GM21526 (cell line): ENCODE measurements at regions not wholly inside any gene's neighbourhood (a gene's known extent, or its start where the extent isn't known, plus 50 kb on each side); places are given as distances from the start of the nearest gene placed in this dataset.

Source experiments
- ATAC-seq: cut with Tn5 transposase; IDR thresholded peaks from one replicate; pipeline ENCODE4 v1.9.1; 2021; ENCODE audit warnings: moderate library complexity; ENCODE audit not compliant: unreplicated experiment, low FRiP score

DNA sequence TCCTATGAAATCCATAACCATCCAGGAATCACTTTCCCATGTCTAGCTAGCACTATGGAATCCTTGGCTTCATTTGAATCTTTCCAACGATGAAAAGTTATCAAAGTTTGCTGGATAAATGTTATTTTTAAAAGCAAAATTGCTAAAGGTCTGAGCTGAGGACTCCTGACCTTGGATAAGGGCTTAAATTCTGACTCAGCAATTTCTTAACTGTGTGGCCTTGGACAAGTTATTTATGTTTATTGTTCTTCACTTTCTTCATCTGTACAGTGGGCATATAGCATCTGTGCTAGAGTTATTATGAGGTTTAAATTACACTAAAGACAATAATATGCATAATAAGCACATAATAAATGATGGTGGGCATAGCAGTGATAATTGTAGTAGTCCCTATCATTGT is 227.5 kb downstream of the KCNS3 start:
- no peak for ATAC-seq

DNA sequence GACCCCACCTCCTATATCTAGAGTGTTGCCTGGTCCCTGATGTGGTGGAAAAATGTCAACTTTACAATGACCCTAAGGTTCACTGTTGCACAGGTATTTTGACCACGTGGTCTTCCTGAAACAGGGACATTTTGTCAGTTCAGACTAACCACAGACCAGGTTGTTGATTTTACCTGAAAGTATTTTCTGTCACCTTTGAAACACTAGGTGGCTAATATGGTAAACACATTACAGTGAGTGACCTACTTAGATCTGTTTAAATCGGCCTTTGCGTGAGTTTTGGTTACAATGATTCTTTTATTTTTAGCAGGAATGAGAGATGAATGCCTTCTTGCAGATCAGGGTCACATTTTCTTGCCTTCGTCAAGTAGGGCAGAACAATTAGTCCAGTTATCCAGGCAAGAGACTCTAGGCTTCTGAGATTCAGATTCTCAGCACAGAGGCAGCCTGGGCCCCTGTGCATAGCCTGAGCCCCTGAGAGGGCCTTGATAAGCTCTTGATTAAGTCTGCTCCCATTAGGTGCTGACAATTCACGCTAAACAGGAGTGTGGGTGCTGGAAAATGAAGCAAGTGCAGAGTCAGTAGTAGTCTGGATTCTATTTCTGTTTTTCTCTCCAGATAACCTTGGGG is 226.2 kb downstream of the KCNS3 start:
- ATAC-seq = no peak

DNA sequence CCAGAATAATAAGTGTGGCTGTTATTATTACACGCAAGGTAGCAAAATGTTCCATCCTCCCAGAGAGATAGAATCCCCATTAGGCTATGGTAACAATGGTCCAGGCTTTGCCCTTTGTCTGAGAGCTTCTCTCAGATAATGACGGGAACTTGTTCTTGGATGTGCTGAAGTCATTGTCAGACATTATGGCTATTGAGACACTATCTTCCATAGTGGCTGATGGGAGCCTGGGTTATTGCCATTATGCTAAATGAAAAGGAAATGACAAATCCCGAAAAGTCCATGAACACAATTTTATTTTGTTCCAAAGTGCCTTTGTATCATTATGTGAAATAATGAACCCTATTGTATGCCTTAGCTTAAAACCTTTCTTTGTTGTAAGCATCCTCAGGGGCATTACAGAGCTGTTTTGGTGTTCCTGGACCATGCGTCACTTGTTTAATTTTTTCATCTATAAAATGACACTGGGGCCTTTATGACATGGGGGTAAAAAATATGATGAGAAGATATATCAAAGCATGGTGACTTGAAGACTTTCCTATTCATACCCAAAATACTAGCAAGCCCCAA is 218.5 kb downstream of the KCNS3 start:
- ATAC-seq = no peak

DNA sequence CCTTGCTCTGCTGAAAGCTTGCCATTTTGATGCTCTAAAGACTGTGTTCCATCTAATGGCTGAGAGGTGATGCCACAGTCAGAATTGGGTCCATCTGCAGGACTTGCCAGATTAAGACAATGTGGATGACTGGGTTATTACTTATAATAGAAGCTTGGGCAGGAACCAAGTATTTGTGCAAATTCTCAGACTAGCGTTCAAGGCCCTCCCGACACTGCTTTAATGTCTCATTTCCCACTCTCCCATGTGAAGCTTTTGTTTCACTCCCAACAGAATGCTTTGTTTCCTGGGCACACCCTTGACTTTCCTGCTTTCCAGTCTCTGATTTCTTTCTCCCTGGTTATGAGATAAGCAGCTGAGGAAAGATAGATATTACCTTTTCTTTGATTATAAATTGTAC is 215.8 kb downstream of the KCNS3 start:
- no peak for ATAC-seq

DNA sequence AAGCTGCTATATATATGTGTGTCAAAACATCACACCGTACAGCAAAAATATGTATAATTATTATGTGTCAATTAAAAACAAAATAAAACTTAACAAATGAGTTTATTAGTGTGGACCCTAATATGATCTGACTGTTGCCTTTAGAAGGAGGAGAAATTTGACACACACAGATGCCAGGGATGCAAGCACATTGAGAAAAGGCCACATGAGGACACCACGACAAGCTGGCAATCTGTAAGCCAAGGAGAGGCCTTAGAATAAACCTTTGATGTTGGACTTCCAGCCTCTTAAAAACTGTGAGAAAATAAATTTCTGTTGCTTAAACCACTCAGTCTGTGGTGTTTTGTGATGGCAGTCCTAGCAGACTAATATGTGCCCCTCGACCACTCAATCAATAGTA is 214.7 kb downstream of the KCNS3 start:
- no peak for ATAC-seq

DNA sequence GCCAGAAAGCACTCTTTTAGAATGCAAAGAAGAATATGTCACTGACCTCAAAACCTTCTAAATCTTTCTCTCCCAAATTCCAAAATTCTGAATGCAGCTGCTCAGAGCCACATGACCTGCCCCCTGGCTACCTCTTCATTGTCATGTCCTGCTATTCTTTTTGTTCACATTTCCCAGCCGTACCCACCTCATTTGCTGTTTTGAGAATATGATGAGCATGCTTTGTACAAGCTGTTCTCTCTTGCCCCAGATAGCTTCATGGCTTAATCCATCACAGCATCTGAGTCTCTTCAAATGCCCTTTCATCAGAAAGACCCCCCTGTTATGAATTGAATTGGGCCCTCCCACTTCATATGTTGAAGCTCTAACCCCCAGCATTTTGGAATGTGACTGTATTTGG is 214.3 kb downstream of the KCNS3 start:
- ATAC-seq = no peak

DNA sequence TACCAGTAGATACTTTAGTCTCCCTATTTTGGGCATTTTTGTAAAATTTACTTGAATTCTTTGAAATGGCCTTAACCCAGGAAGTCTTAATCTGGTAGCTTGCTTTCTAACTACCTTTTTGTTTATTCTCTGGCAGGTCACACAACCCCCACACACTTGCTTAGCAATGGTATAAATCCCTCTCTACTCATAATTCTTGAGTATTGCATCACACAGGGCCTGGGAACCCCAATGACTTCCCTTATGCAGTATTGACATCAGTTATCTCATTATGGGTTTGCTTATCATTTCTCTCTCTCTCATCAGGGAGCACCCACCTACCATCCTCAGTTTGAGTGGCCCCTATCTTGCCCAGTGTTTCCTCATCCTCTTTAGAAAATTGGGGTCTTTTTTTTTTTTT is 207.1 kb downstream of the KCNS3 start:
- no peak for ATAC-seq

DNA sequence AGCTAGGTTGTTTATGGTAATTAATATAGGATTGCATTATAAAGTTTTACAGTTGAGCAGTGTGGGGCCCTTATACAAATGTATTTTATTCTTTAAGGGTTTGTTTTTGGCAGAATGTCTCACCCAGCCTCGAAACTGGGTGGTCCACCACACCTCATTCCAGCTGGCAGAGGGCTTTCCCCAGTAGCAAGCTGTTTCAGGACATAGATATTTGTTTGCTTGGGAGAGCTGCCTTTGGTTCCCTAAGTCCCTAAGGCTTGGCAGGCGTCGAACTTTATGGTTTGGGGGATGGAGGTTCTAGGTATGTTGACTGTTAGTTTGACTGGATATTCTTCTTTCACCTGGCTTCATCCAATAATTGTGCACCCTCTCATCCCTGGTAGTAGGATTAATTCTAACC is 205.9 kb downstream of the KCNS3 start:
- no peak for ATAC-seq

DNA sequence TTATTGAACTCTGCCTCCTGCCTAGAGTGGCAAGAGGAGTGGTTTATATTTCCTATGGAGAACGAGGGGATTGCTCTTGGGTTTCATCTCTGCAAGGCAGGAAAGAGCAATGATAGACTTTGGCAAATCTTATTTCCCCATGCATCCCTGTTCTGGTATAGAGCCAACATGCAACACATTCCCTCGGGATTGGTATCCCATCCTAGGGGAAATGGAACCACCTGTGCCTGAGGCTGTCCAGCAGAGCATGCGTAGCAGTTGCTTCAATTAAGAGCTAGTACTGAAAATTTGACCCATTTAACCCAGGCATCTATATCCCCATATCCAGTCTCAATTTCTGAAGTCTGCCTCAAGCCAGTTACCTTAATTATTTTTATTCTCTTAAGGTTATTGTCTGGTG is 205.3 kb downstream of the KCNS3 start:
- no peak for ATAC-seq

DNA sequence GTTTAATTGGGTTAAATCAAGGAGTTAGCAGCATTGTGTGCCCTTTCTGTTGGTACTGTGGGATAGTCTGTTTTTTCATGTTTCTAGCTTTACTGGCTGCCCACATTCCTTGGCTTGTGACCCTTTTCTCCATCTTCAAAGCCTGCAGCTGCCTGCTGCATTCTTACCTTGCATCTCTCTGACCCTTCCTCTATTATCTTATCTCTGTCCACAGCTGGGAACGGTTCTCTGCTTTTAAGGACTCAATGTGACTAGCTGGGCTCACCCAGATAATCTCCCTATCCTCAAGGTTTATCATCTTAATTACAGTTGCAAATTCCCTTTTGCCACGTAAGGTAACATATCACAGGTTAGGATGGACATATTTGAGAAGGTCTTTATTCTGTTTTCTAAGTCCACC is 199.7 kb downstream of the KCNS3 start:
- no peak for ATAC-seq

DNA sequence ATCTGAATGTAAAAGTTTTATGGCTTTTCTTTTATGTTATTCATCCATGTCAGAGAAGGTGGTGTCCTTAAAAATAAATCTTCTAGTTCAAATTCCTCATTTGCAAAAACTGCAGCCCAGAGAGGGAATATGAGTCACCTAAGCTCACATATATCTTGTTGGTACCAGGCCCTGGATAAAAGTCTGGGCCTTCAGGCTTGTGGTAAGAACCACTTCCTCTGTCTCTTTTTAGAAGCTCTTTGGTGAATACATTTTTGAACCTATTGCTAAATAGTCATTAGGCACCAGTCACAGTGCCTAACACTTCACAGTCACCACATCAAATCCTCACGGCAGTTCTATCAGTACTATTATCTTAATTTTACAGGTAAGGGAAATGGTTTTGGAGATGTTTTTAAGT is 199.2 kb downstream of the KCNS3 start:
- no peak for ATAC-seq

DNA sequence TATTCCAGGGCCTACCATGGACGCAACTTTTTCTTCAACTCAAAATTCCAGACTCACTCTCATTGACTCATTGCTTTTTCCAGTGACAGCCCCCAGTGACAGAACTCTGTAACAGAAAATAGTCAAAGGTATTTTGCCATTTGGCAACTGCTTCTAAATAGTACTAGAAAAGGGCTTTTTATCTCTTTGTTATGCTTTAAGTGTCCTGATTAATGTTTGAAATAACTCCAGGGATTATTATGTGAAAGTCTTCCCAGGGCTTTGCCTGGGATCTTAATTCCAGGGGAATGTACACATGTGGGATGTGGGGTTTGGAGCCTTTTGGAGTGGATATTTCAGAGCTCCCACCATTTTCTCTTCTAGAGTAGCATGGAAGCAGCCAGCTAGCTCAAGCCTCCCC is 198.8 kb downstream of the KCNS3 start:
- no peak for ATAC-seq

DNA sequence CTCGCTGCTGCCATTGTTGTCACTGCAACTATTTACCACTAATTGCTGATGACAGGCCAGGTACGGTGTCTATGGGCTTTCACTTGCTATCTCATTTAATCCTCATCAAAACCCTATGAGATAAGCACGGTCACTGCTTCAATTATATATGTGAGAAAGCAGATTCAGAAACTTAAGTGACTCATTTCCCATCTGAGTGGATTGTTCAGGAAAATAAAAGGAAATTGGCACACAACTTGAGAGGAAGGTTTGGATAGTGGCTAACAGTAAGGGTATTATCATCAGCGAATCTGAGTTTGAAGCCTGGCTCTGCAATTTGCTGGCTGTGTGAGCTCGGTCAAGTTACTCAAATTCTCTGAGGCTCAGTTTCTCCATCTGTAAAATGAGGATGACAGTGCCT is 196.0 kb downstream of the KCNS3 start:
- no peak for ATAC-seq

DNA sequence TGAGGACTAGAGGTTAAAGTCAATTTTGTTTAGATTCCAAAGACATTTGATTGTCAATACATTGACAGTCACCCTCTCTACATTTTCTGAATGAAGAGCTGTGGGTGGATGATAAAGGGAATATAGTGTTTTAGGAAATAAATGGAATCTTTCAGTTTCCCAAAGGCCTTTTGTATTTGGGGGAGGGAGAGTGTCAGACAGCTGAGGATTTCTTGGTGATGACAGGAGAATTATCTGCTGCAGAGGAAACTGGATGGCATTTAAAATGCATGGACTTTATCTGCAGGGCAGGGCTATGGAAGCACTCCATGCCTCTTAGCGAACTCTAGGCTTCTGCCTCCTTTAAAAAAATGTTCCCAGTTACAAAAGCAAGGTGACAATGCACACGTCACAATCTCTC is 195.1 kb downstream of the KCNS3 start:
- ATAC-seq = no peak

DNA sequence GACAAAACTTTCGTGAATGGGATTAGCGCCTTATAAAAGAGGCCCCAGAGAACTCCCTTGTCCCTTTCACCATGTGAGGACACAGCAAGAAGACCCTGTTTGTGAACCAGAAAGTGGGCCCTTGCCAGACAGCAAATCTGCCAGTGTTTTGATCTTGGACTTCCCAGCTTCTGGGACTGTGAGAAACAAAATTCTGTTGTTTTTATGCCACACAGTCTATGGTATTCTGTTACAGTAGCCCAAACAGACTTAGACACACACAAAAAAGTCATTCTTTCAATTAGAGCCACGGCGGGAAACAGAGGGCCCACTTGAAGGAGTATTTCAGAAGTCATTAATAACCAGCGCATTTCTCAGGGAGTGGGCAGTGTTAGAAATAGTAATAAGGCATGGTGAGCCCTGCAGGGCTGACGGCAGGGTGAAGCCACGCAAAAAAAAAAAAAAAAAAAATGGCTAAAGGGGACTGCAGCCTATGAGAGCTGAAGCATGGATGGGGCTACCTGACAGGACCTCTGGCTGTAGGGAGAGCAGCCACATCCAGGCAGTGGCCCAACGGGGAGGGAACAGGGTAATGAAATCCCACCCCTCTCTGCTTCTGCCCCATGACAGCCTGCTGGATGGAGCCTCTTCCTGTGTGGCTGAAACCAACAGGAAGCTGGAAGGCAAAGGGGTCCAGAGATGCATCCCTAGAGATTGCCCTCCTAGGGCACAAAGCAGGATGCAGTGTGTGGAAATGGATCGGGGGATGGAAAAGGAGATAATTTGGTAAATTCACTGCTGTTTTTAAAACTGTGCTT is 189.3 kb downstream of the KCNS3 start:
- ATAC-seq = no peak

DNA sequence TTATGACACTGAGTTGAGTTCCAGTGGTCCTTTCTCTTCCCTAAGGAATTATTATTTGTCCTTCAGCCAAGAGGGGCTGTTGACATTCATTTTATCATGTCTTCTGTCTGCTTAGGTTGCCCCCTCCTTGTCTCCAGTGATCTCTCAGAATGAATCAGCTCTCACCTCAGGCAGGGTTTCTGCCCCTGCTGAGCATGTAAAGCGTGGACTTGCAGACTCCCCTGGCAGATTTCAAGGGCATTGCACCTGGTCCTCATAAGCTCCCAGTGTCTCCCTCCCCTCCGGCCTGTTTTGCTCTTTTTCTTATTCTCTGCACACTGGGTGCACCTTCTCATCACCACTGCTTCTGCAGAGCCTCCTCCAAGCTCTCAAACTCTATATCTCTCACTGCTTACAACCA is 188.4 kb downstream of the KCNS3 start:
- ATAC-seq = no peak

DNA sequence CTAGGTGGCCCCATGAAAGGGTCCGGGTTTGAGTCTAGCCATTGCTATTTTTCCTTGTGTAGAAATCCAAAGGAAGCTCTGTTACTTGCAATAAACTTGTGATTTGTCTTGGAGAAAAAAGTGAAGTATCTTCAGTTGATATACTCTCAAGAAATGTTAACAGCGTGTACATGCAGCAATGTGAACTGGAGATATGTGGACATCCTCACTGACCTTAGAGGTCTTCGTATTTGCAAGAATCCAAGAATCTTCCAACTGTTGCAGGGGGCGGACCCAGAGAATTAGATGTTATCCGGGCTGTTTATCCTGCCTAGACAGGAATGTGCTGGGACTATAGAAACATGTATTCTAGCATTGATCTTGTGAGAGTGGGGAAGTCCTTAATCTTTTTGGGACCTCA is 187.6 kb downstream of the KCNS3 start:
- no peak for ATAC-seq

DNA sequence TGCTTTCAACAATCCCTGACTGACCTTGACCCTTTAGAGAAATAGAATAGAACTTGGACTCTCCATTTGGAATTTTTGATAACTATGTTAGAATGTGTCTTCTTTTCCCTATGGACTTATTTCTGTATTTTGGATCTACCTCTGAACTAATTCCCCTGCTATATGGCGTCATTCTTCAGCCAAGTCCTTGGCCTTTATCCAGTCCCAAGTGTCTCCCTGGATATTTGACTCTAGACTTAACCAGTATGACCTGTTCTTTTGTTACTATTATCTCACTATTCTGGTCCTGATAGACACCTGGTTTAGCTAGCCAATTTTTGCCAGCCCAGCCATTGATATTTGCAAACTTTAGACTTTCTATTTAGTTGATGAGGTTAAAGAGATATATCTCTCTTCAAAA is 186.8 kb downstream of the KCNS3 start:
- no peak for ATAC-seq

DNA sequence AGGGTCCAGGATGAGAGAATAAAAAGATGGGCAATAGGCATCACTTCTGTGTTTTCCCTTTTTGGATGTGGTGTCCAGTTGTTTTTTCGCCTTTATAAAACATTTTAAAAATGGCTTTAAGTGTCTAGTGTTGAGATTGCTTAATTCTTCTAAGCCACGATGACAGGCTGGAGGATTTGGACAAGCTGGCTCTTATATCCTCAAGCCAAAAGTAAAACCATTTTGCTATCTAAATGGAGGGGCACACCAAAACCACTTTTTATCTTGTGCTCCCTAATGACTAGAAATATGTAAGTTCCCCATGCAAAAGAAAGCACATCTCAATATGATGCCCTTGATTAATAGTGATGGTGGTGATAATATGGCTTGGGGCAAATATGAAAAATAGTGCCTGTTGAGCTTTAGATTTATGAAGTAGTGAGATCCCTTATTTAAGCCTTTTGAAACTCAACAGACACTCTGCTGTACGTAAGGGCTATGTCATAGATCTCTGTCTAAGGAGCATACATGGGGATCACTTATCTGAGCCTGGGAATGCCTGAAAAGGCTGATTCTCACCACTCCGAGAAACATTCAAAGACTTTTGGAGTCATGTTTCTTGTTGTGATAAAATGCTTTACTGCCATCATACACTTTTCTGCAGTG is 185.5 kb downstream of the KCNS3 start:
- no peak for ATAC-seq

DNA sequence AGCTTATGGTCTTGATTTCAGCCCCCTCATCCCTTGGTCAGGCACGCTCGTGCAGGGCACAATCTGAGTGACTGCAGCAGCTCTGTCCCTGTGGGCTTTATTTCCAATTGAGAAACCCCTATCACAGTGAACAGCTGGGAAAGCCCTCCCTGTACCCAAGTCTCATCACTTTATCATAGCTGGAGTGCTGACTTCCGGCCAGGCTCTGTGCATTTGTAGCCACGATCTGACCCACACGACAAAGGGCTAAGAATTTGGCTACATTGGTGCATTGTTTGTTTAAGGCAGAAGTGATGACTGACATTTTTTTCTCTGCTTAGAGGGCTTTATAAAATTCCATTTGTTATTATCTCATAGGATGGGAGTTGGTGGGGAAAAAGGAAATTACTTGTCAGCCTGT is 184.4 kb downstream of the KCNS3 start:
- ATAC-seq = no peak

DNA sequence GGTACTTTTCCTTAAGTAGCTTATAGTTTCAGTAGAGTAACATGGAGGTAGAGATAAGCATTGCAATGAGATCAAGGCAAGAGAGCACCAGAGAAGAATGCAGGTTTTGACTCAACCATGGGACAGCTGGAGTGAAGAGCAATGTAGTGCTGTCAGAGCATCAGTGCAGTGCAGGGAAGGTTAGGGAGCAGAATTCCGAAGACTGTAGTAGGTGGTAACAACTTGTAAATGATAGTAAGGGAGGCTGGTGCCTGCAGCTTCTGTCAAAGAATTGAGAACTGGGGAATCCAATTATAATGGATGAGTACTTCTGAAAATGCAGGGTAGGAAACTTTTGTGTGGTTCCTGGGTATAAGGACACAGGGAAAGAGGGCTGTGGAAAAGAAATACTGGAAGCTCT is 183.2 kb downstream of the KCNS3 start:
- ATAC-seq = no peak

DNA sequence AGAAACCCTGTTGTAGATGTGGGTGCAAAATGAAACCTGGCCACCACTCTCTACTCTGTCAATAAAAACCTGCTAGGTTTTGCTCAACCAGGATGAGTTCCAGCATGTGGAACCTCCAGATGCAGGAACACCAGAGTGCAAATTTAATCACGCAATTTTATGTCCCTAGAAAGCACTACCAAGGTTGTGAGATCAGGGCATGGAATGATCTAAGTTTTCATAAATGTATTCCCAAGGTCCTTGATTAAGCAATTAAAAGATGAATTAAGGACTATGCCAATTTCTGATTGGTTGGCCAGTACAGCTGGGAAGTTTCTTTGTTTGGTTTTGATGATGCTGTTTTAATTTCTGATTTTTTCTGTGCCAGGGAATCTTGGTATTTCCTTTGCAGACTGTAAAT is 179.2 kb downstream of the KCNS3 start:
- no peak for ATAC-seq
